CD4-positive, alpha-beta T cell treated with Interleukin-15 for 4 hours (primary cell): ENCODE measurements at regions not wholly inside any gene's neighbourhood (a gene's known extent, or its start where the extent isn't known, plus 50 kb on each side); places are given as distances from the start of the nearest gene placed in this dataset.

Experiments
- DNase-seq: peaks from one replicate; pipeline ENCODE4 v3.0.0-alpha.2; 2020; ENCODE audit warnings: low spot score

GRCh38 chr10:9635691-9636090, 1382.0 kb upstream of the CELF2 start:
- DNase-seq = no peak

GRCh38 chr10:9636216-9636615, 1381.5 kb upstream of the CELF2 start:
- no peak for DNase-seq

GRCh38 chr10:9643782-9644181, 1373.9 kb upstream of the CELF2 start:
- DNase-seq = no peak

- DNase-seq = no peak
Measured at GRCh38 chr10:9645404-9645803, 1372.3 kb upstream of the CELF2 start.

GRCh38 chr10:9645928-9646600, 1371.6 kb upstream of the CELF2 start:
- no peak for DNase-seq

GRCh38 chr10:9654261-9654660, 1363.4 kb upstream of the CELF2 start:
- no peak for DNase-seq

GRCh38 chr10:9656386-9656785, 1361.3 kb upstream of the CELF2 start:
- DNase-seq = no peak

GRCh38 chr10:9656996-9657395, 1360.7 kb upstream of the CELF2 start:
- no peak for DNase-seq

GRCh38 chr10:9657530-9657929, 1360.1 kb upstream of the CELF2 start:
- no peak for DNase-seq

- no peak for DNase-seq
Measured at GRCh38 chr10:9668411-9668810, 1349.3 kb upstream of the CELF2 start.

- no peak for DNase-seq
Measured at GRCh38 chr10:9670911-9671310, 1346.8 kb upstream of the CELF2 start.

- DNase-seq = no peak
Measured at GRCh38 chr10:9681655-9682054, 1336.0 kb upstream of the CELF2 start.

- no peak for DNase-seq
Measured at GRCh38 chr10:9682802-9683201, 1334.9 kb upstream of the CELF2 start.

GRCh38 chr10:9684186-9684585, 1333.5 kb upstream of the CELF2 start:
- DNase-seq = no peak

GRCh38 chr10:9685596-9685995, 1332.1 kb upstream of the CELF2 start:
- no peak for DNase-seq

GRCh38 chr10:9688711-9689110, 1329.0 kb upstream of the CELF2 start:
- DNase-seq = no peak

GRCh38 chr10:9707216-9707615, 1310.5 kb upstream of the CELF2 start:
- no peak for DNase-seq

- DNase-seq = no peak
Measured at GRCh38 chr10:9709849-9710248, 1307.8 kb upstream of the CELF2 start.

GRCh38 chr10:9712393-9712792, 1305.3 kb upstream of the CELF2 start:
- DNase-seq = no peak

GRCh38 chr10:9719246-9719645, 1298.4 kb upstream of the CELF2 start:
- DNase-seq = no peak

- DNase-seq = no peak
Measured at GRCh38 chr10:9733766-9734165, 1283.9 kb upstream of the CELF2 start.

GRCh38 chr10:9734218-9734617, 1283.5 kb upstream of the CELF2 start:
- no peak for DNase-seq

- DNase-seq = no peak
Measured at GRCh38 chr10:9735731-9736130, 1281.9 kb upstream of the CELF2 start.

- no peak for DNase-seq
Measured at GRCh38 chr10:9743639-9744038, 1274.0 kb upstream of the CELF2 start.

- no peak for DNase-seq
Measured at GRCh38 chr10:9745158-9745557, 1272.5 kb upstream of the CELF2 start.
